ENCODE measurements at regions not wholly inside any gene's neighbourhood (a gene's known extent, or its start where the extent isn't known, plus 50 kb on each side); places are given as distances from the start of the nearest gene placed in this dataset.

- CTCF ChIA-PET = no interaction called here
- Histone ChIP-seq H3K4me2 (no peak overlapping the region), H4K20me1 (ENCODE audit: insufficient read depth) (no peaks in the 10 kb centered on the region)
Measured at GRCh38 chr7:23973264-23973663, 263.2 kb downstream of the STK31 start.

GRCh38 chr7:23980081-23980480, 270.1 kb downstream of the STK31 start:
- Histone ChIP-seq H3K9ac (no peak overlapping the region), H3F3A (replicated peaks; ENCODE audit: insufficient read depth) (no peaks in the 10 kb centered on the region), H3K27ac (ENCODE audit: low read depth in 2 of 2, low read length in 1 of 2) (no peak overlapping the region), H3K27me3 (ENCODE audit: insufficient read depth) (no peaks in the 10 kb centered on the region), H3K9me3 (no peaks in the 10 kb centered on the region), H3K4me3 (ENCODE audit: low read depth in 2 of 2, low read length in 1 of 2) (no peak overlapping the region), H3K79me2 (ENCODE audit: insufficient read depth) (no peaks in the 10 kb centered on the region), H3K9me2 (no peaks in the 10 kb centered on the region; the same call in 1 of the 2 replicates), H2AFZ (ENCODE audit: low read depth) (no peak overlapping the region), H4K20me1 (ENCODE audit: insufficient read depth) (no peaks in the 10 kb centered on the region), H3K36me3 (replicated peaks in 1 of 2; ENCODE audit: control insufficient read depth in 1 of 2, insufficient read depth in 2 of 2, low read length in 1 of 2) (no peaks in the 10 kb centered on the region), H3K4me2 (no peak overlapping the region), H3K4me1 (ENCODE audit: control insufficient read depth in 1 of 2, insufficient read depth in 2 of 2, low read depth in 1 of 2, low read length in 1 of 2) (no peaks in the 10 kb centered on the region; a peak in 1 of 4 replicates)
- no peak for DNase-seq
- POLR2A ChIA-PET = no interaction called here
- CTCF ChIA-PET = interaction anchor here (0.6 to 1.2 kb wide), 4 partner anchors 9 to 71 kb away, joined by 3 read pairs; no protein-coding TSS in a partner anchor
- TF ChIP-seq FOXM1 (IDR thresholded peaks at IDR 0.05; ENCODE audit: low read depth) (no peak), SMC3 (IDR thresholded peaks at IDR 0.05; ENCODE audit: low read depth, low read length) (no peak)

More at GRCh38 chr7:23973264-23973663, 263.2 kb downstream of the STK31 start:
- TF ChIP-seq TEAD4 (IDR thresholded peaks at IDR 0.05; ENCODE audit: borderline replicate concordance, insufficient read depth) (no peak), USF2 (IDR thresholded peaks at IDR 0.05; ENCODE audit: borderline replicate concordance, low read depth, low read length) (no peak), YY1 (IDR thresholded peaks at IDR 0.05; ENCODE audit: low read depth) (no peak), POLR2AphosphoS5 (IDR thresholded peaks at IDR 0.05; ENCODE audit: low read depth, low read length) (no peak)
- Histone ChIP-seq H3K36me3 (replicated peaks in 1 of 2; ENCODE audit: control insufficient read depth in 1 of 2, insufficient read depth in 2 of 2, low read length in 1 of 2) (no peaks in the 10 kb centered on the region), H3K4me1 (ENCODE audit: control insufficient read depth in 1 of 2, insufficient read depth in 2 of 2, low read depth in 1 of 2, low read length in 1 of 2) (no peaks in the 10 kb centered on the region), H3K9me3 (no peaks in the 10 kb centered on the region), H3K9ac (no peak overlapping the region), H2AFZ (ENCODE audit: low read depth) (no peak overlapping the region), H3K27me3 (ENCODE audit: insufficient read depth) (no peaks in the 10 kb centered on the region), H3K4me3 (ENCODE audit: low read depth in 2 of 2, low read length in 1 of 2) (no peak overlapping the region), H3K9me2 (no peaks in the 10 kb centered on the region), H3F3A (replicated peaks; ENCODE audit: insufficient read depth) (no peaks in the 10 kb centered on the region), H3K79me2 (ENCODE audit: insufficient read depth) (no peaks in the 10 kb centered on the region), H3K27ac (ENCODE audit: low read depth in 2 of 2, low read length in 1 of 2) (no peak overlapping the region)
- no peak for DNase-seq
- 39% methylated on average over 3 of the region's 3 CpGs for WGBS (ENCODE audit: low lambda C conversion rate)
- POLR2A ChIA-PET = no interaction called here

DNA sequence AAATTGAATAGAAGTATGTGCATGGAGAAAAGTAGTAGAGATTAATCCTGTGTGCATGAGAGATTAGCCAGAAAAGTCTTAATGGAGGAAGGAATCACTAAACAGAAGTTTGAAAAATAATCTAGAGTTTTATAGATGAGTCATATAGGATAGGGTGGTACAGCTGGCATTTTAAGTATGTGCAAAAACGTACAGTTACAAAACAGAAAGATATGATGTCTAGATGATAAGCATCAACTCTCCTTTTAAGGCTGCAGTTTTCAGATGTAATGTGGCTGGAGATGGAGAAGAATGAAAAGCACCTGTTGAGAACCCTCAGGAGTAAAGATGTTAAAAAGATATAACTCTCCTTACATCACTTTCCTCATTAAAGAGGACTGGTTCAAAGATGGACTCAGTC, 271.3 kb downstream of the STK31 start:
- no peaks in the 10 kb centered on the region for H3K36me3 ChIP-seq (replicated peaks in 1 of 2; ENCODE audit: control insufficient read depth in 1 of 2, insufficient read depth in 2 of 2, low read length in 1 of 2)
- H3K4me2 ChIP-seq = no peak overlapping the region
- no peaks in the 10 kb centered on the region; a peak in 1 of 4 replicates for H3K4me1 ChIP-seq (ENCODE audit: control insufficient read depth in 1 of 2, insufficient read depth in 2 of 2, low read depth in 1 of 2, low read length in 1 of 2)
- no peak overlapping the region for H3K4me3 ChIP-seq (ENCODE audit: low read depth in 2 of 2, low read length in 1 of 2)
- 0 out of 2 replicates have a peak overlapping the region, but pooled peaks have one; percentile 2 for H2AFZ ChIP-seq (ENCODE audit: low read depth)
- DNase-seq = no peak
- no peaks in the 10 kb centered on the region for H3K79me2 ChIP-seq (ENCODE audit: insufficient read depth)
- no peaks in the 10 kb centered on the region for H3K9me3 ChIP-seq
- H3F3A ChIP-seq (replicated peaks; ENCODE audit: insufficient read depth) = no peaks in the 10 kb centered on the region
- H3K27me3 ChIP-seq (ENCODE audit: insufficient read depth) = no peaks in the 10 kb centered on the region
- H4K20me1 ChIP-seq (ENCODE audit: insufficient read depth) = no peaks in the 10 kb centered on the region
- TF ChIP-seq GATA2 (CRISPR knock-in tag; IDR thresholded peaks at IDR 0.05) (no peak), TCF12 (IDR thresholded peaks at IDR 0.05) (peak; percentile 54), EP300 (IDR thresholded peaks at IDR 0.05; ENCODE audit: borderline replicate concordance in 1 of 2, low read depth in 1 of 2, low read length in 1 of 2) (peak in 1 of 2 experiments; percentile 47; a peak in 1 of 4 replicates), FOSL2 (IDR thresholded peaks at IDR 0.05; ENCODE audit: borderline replicate concordance, low read depth) (peak; percentile 34; the same call in 1 of the 2 replicates), MEF2A (IDR thresholded peaks at IDR 0.05; ENCODE audit: borderline replicate concordance, low read depth) (no peak), JUND (IDR thresholded peaks at IDR 0.05) (peak; percentile 40; the same call in 1 of the 2 replicates), MXI1 (IDR thresholded peaks at IDR 0.05; ENCODE audit: low read depth, low read length) (no peak), RAD21 (IDR thresholded peaks at IDR 0.05; ENCODE audit: low read length) (no peak), SMC3 (IDR thresholded peaks at IDR 0.05; ENCODE audit: low read depth, low read length) (no peak)
- TF ChIP-seq, protein P1, sequence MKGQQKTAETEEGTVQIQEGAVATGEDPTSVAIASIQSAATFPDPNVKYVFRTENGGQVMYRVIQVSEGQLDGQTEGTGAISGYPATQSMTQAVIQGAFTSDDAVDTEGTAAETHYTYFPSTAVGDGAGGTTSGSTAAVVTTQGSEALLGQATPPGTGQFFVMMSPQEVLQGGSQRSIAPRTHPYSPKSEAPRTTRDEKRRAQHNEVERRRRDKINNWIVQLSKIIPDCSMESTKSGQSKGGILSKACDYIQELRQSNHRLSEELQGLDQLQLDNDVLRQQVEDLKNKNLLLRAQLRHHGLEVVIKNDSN (IDR thresholded peaks at IDR 0.05; ENCODE audit: borderline replicate concordance, low read depth) = no peak
- no peaks in the 10 kb centered on the region; the same call in 1 of the 2 replicates for H3K9me2 ChIP-seq
- no peak overlapping the region for H3K27ac ChIP-seq (ENCODE audit: low read depth in 2 of 2, low read length in 1 of 2)
- ChIA-PET CTCF (no interaction called here), POLR2A (no interaction called here)
- 6% methylated on average over 1 of the region's 1 CpG for WGBS (ENCODE audit: low lambda C conversion rate)
- no peak overlapping the region for H3K9ac ChIP-seq

All from SK-N-SH (cell line).